Muscle layer of duodenum (tissue), 2 donors: ENCODE measurements at regions not wholly inside any gene's neighbourhood (a gene's known extent, or its start where the extent isn't known, plus 50 kb on each side); places are given as distances from the start of the nearest gene placed in this dataset.
"Not testable (repeated sequence)": the region's sequence is repeated elsewhere in the genome, so short reads cannot be mapped to it uniquely, and the experiment has no call there.

Experiments used
- H3K27ac ChIP-seq: one replicate; pipeline ENCODE4 v1.7.0; 2013; ENCODE audit warnings: mild to moderate bottlenecking, low read length
- H3K27me3 ChIP-seq: one replicate; pipeline ENCODE4 v1.7.0; 2013; ENCODE audit warnings: low read depth, mild to moderate bottlenecking, control low read depth, low read length
- H3K36me3 ChIP-seq, 2 donors: one replicate each; pipeline ENCODE4 v1.7.0; 2013; ENCODE audit warnings: low read length in 2 of 2, control low read depth in 1 of 2, mild to moderate bottlenecking in 1 of 2; ENCODE audit not compliant: insufficient read depth in 2 of 2, control insufficient read depth in 1 of 2
- H3K4me1 ChIP-seq, 2 donors: one replicate each; pipeline ENCODE4 v1.7.0; 2013; ENCODE audit warnings: low read length in 2 of 2, mild to moderate bottlenecking in 2 of 2, control low read depth in 1 of 2, moderate library complexity in 1 of 2; ENCODE audit not compliant: insufficient read depth in 2 of 2, control insufficient read depth in 1 of 2
- H3K4me3 ChIP-seq, 2 donors: one replicate each; pipeline ENCODE4 v1.7.0; 2013; ENCODE audit warnings: low read length in 2 of 2, low read depth in 1 of 2, mild to moderate bottlenecking in 1 of 2
- H3K9me3 ChIP-seq, 2 donors: one replicate each; pipeline ENCODE4 v1.7.0; 2013; ENCODE audit warnings: low read length in 2 of 2, control low read depth in 1 of 2, mild to moderate bottlenecking in 1 of 2; ENCODE audit not compliant: control insufficient read depth in 1 of 2
- donor health status: healthy.

GRCh38 chr13:70253411-70253810 lies 145.2 kb upstream of the KLHL1 start:
- Histone ChIP-seq H3K27me3 (no peaks in the 10 kb centered on the region), H3K9me3 (no peaks in the 10 kb centered on the region), H3K27ac (no peak overlapping the region), H3K36me3 (no peaks in the 10 kb centered on the region), H3K4me1 (no peaks in the 10 kb centered on the region), H3K4me3 (no peak overlapping the region)

- Histone ChIP-seq H3K27ac (no peak overlapping the region), H3K27me3 (no peaks in the 10 kb centered on the region), H3K9me3 (no peaks in the 10 kb centered on the region), H3K4me3 (no peak overlapping the region), H3K36me3 (no peaks in the 10 kb centered on the region), H3K4me1 (no peaks in the 10 kb centered on the region)
Measured at GRCh38 chr13:70249332-70250064, 141.2 kb upstream of the KLHL1 start.

DNA sequence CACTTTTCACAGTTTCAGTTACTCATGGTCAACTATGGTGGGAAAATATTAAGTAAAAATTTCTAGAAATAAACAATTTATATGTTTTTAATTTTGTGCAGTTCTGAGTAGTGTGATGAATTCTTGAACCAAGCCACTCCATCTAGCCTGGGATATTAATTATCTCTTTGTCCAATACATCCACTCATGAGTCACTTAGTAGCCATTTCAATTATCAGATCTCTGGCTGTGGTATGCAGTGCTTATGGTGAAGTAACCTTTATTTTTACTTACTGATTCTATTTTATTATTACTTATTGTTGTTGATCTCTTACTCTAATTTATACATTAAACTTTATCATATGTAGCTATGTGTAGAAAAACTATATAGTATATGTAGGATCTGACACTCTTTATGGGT lies 128.9 kb upstream of the KLHL1 start:
- Histone ChIP-seq H3K9me3 (peaks cover 0 to 5% of the 10 kb centered on the region in 2 donors), H3K27ac (no peak overlapping the region), H3K36me3 (no peaks in the 10 kb centered on the region), H3K4me1 (no peaks in the 10 kb centered on the region), H3K4me3 (no peak overlapping the region), H3K27me3 (no peaks in the 10 kb centered on the region)

GRCh38 chr13:70235565-70235964 lies 127.3 kb upstream of the KLHL1 start:
- Histone ChIP-seq H3K4me1 (no peaks in the 10 kb centered on the region), H3K9me3 (peaks cover 0 to 5% of the 10 kb centered on the region in 2 donors), H3K27me3 (no peaks in the 10 kb centered on the region), H3K36me3 (no peaks in the 10 kb centered on the region), H3K4me3 (no peak overlapping the region), H3K27ac (no peak overlapping the region)

- H3K4me1 ChIP-seq, result no peaks in the 10 kb centered on the region
- no peak overlapping the region for H3K4me3 ChIP-seq
- no peak overlapping the region for H3K27ac ChIP-seq
- no peaks in the 10 kb centered on the region for H3K27me3 ChIP-seq
- H3K9me3 ChIP-seq, result no peaks in the 10 kb centered on the region
- H3K36me3 ChIP-seq, result no peaks in the 10 kb centered on the region
Measured at GRCh38 chr13:70223911-70224310, 115.7 kb upstream of the KLHL1 start.

- Histone ChIP-seq H3K4me3 (no peak overlapping the region), H3K27me3 (no peaks in the 10 kb centered on the region), H3K27ac (no peak overlapping the region), H3K36me3 (no peaks in the 10 kb centered on the region), H3K9me3 (no peaks in the 10 kb centered on the region), H3K4me1 (no peaks in the 10 kb centered on the region)
Measured at GRCh38 chr13:70222926-70223325, 114.7 kb upstream of the KLHL1 start.

DNA sequence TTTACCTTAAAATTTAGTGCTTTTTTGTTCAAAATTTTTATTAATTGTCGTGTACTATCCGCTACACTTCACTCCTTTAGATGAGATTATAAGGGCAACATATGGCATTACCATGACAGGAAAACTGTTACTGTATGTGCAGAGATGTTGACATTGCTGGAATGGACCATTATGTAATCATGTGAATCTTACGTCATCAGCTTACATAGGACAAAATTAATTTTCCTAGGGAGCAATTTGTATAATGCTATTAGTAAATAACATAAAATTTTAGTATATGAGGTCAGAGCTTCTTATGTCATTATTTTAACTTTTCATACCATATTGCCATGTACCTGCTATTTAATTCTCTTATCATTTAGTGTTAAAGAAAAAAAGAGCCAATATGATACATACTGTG lies 110.4 kb upstream of the KLHL1 start:
- H3K27me3 ChIP-seq, result no peaks in the 10 kb centered on the region
- no peak overlapping the region for H3K4me3 ChIP-seq

GRCh38 chr13:70208968-70209367 lies 100.7 kb upstream of the KLHL1 start:
- H3K27ac ChIP-seq, H3K27me3 ChIP-seq, H3K36me3 ChIP-seq, H3K9me3 ChIP-seq, H3K4me1 ChIP-seq, H3K4me3 ChIP-seq: not testable (repeated sequence)

More for the DNA sequence above, 110.4 kb upstream of the KLHL1 start:
- Histone ChIP-seq H3K27ac (no peak overlapping the region), H3K4me1 (no peaks in the 10 kb centered on the region), H3K36me3 (no peaks in the 10 kb centered on the region), H3K9me3 (no peaks in the 10 kb centered on the region)

DNA sequence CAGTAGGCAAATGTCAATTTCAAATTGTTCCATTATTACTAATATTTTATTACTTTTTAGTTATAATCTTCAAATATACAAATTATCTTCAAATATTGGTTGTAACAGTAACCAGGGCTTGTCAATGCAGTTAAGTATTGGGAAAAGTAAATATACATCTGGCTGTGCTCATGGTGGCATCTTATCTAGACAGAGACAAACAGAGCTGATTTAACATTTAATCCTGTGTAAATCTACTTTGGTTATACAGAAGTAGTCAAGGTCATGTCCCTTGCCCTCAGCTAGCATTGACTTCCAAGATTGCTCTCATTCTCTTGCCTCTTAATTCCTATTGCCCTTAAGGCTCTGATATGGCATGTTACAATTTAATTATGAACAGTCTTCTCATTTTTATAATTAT lies 98.4 kb upstream of the KLHL1 start:
- Histone ChIP-seq H3K36me3 (no peaks in the 10 kb centered on the region), H3K4me1 (no peaks in the 10 kb centered on the region), H3K27me3 (no peaks in the 10 kb centered on the region), H3K27ac (no peak overlapping the region), H3K4me3 (no peak overlapping the region), H3K9me3 (no peaks in the 10 kb centered on the region)

GRCh38 chr13:70203661-70204229 lies 95.5 kb upstream of the KLHL1 start:
- Histone ChIP-seq H3K9me3 (no peaks in the 10 kb centered on the region), H3K36me3 (no peaks in the 10 kb centered on the region), H3K4me3 (no peak overlapping the region), H3K4me1 (no peaks in the 10 kb centered on the region), H3K27ac (no peak overlapping the region), H3K27me3 (no peaks in the 10 kb centered on the region)

DNA sequence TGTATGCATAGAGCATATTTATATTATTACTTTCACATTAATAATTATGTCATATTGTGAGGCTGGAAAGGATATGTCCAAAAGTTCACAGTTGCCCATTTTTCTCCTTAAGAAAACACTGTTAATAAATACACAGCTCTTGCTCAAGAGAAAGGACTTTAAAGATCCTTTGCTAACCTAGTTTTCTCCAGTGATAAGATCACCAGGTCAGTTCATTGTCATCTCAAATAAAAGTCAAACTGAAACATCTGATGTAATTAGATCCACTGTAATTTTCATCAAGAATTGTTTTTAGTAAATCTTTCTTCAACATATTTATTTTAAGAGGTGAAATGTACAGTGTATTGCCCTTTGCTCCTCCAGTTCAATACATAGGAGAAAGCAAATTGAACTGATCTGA lies 82.8 kb upstream of the KLHL1 start:
- Histone ChIP-seq H3K36me3 (no peaks in the 10 kb centered on the region), H3K4me1 (no peaks in the 10 kb centered on the region), H3K27ac (no peak overlapping the region), H3K9me3 (no peaks in the 10 kb centered on the region), H3K27me3 (no peaks in the 10 kb centered on the region), H3K4me3 (no peak overlapping the region)

GRCh38 chr13:70189981-70190380 lies 81.7 kb upstream of the KLHL1 start:
- H3K4me3 ChIP-seq, result no peak overlapping the region

More at GRCh38 chr13:70189981-70190380, 81.7 kb upstream of the KLHL1 start:
- Histone ChIP-seq H3K9me3 (no peaks in the 10 kb centered on the region), H3K27ac (no peak overlapping the region), H3K27me3 (no peaks in the 10 kb centered on the region), H3K36me3 (no peaks in the 10 kb centered on the region), H3K4me1 (no peaks in the 10 kb centered on the region)
